ENCODE measurements at regions not wholly inside any gene's neighbourhood (a gene's known extent, or its start where the extent isn't known, plus 50 kb on each side); places are given as distances from the start of the nearest gene placed in this dataset.

GRCh38 chr1:157284451-157284850 lies 146.3 kb upstream of the ETV3 start:
- no peak for TF ChIP-seq CTCF (IDR thresholded peaks at IDR 0.05; ENCODE audit: unreplicated experiment)
- H3K9me3 Mint-ChIP-seq: peaks cover 3% of the 10 kb centered on the region
- no peak for DNase-seq (ENCODE audit: low spot score in 2 of 2, unreplicated experiment in 2 of 2)
- peaks cover 10% of the 10 kb centered on the region for H3K4me1 Mint-ChIP-seq
- H3K27ac Mint-ChIP-seq: no peak overlapping the region
- peaks cover 10% of the 10 kb centered on the region for H3K27me3 Mint-ChIP-seq (ENCODE audit: low read depth)
- H3K36me3 Mint-ChIP-seq: no peaks in the 10 kb centered on the region
- no peak overlapping the region for H3K4me3 Mint-ChIP-seq

- peaks cover 3% of the 10 kb centered on the region for H3K9me3 Mint-ChIP-seq
- no peak for DNase-seq (ENCODE audit: low spot score in 2 of 2, unreplicated experiment in 2 of 2)
- no peak overlapping the region for H3K27ac Mint-ChIP-seq
- no peaks in the 10 kb centered on the region for H3K27me3 Mint-ChIP-seq (ENCODE audit: low read depth)
- no peak overlapping the region for H3K4me3 Mint-ChIP-seq
- no peaks in the 10 kb centered on the region for H3K4me1 Mint-ChIP-seq
- no peaks in the 10 kb centered on the region for H3K36me3 Mint-ChIP-seq
- no peak for TF ChIP-seq CTCF (IDR thresholded peaks at IDR 0.05; ENCODE audit: unreplicated experiment)
Measured at GRCh38 chr1:157279802-157280140, 141.6 kb upstream of the ETV3 start.

- H3K4me1 Mint-ChIP-seq: no peaks in the 10 kb centered on the region
- TF ChIP-seq CTCF (IDR thresholded peaks at IDR 0.05; ENCODE audit: unreplicated experiment): no peak
- H3K36me3 Mint-ChIP-seq: no peaks in the 10 kb centered on the region
- peaks cover 3% of the 10 kb centered on the region for H3K9me3 Mint-ChIP-seq
- H3K27ac Mint-ChIP-seq: no peak overlapping the region
- no peak for DNase-seq (ENCODE audit: low spot score in 2 of 2, unreplicated experiment in 2 of 2)
- no peak overlapping the region for H3K4me3 Mint-ChIP-seq
- no peaks in the 10 kb centered on the region for H3K27me3 Mint-ChIP-seq (ENCODE audit: low read depth)
Measured at GRCh38 chr1:157279138-157279801, 141.1 kb upstream of the ETV3 start.

GRCh38 chr1:157278383-157279137 lies 140.4 kb upstream of the ETV3 start:
- DNase-seq (ENCODE audit: low spot score in 2 of 2, unreplicated experiment in 2 of 2): no peak
- no peak overlapping the region for H3K27ac Mint-ChIP-seq
- no peak for TF ChIP-seq CTCF (IDR thresholded peaks at IDR 0.05; ENCODE audit: unreplicated experiment)
- H3K27me3 Mint-ChIP-seq (ENCODE audit: low read depth): no peaks in the 10 kb centered on the region
- no peaks in the 10 kb centered on the region for H3K4me1 Mint-ChIP-seq
- H3K4me3 Mint-ChIP-seq: no peak overlapping the region
- H3K36me3 Mint-ChIP-seq: no peaks in the 10 kb centered on the region
- H3K9me3 Mint-ChIP-seq: peaks cover 3% of the 10 kb centered on the region

- H3K36me3 Mint-ChIP-seq: no peaks in the 10 kb centered on the region
- no peak for TF ChIP-seq CTCF (IDR thresholded peaks at IDR 0.05; ENCODE audit: unreplicated experiment)
- no peaks in the 10 kb centered on the region for H3K27me3 Mint-ChIP-seq (ENCODE audit: low read depth)
- H3K27ac Mint-ChIP-seq: no peak overlapping the region
- no peaks in the 10 kb centered on the region for H3K4me1 Mint-ChIP-seq
- H3K9me3 Mint-ChIP-seq: peaks cover under 1% of the 10 kb centered on the region
- DNase-seq (ENCODE audit: low spot score in 2 of 2, unreplicated experiment in 2 of 2): no peak
- no peak overlapping the region for H3K4me3 Mint-ChIP-seq
Measured at GRCh38 chr1:157277913-157278312, 139.7 kb upstream of the ETV3 start.
